RPMI8226 (cell line): ENCODE measurements at regions not wholly inside any gene's neighbourhood (a gene's known extent, or its start where the extent isn't known, plus 50 kb on each side); places are given as distances from the start of the nearest gene placed in this dataset.

Experiments used
- DNase-seq: peaks from one replicate; pipeline ENCODE4 v3.0.0-alpha.2; 2015

GRCh38 chr16:86664522-86665318 is 86.4 kb downstream of the FOXL1 start:
- DNase-seq: peak; percentile 71

DNA sequence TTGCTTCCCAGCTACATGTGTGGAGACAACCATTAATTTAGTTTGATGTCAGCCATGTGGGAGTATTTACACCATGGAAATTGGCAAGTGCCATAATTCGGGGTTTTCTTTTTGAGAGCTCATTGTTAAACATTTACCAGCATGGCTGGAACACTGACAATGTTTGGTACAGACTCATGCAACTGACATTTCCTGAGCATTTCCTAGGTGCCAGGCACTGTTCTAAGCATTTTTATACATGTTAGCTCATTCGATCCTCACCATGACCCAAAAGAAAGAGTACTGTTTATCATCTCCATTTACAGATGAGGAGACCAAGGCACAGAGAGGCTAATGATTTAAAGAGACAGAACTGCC is 86.9 kb downstream of the FOXL1 start:
- no peak for DNase-seq

DNA sequence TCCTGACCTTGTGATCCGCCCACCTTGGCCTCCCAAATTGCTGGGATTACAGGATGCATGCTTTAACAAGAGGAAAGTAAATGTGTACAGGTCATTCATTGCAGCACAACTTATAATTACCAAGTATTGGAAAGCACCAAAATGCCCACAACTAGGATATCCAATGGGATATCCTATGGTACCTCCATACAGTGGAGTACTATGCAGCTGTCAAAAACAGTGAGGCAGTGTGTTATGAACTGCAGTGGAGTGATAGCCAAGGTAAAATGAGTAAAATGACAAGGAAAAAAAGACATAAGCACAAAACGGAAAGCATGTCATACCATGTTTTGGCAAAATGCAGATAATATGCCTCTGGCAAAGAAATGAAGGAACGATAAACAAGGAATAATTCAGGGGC is 87.6 kb downstream of the FOXL1 start:
- no peak for DNase-seq

DNA sequence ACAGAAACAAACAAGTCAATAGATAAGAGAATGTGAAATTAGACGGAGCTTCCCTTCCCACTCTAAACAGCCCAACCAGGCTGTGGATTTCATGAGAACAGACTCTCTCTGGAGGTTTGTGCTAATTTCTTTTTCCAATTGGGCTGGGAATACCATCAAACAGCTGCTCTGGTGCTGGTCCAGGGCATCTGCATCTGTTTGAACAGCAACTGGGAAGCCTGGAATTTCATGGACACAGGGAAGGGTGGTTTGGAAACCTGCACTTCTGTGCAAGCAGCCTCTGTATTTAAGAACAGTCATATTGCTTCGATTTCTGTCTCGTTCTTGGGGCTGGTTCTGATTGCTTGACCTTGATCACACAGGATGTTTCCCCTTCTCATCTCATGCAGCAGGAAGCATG is 88.7 kb downstream of the FOXL1 start:
- DNase-seq: no peak

- DNase-seq: no peak
These were observed 90.0 kb downstream of the FOXL1 start for GRCh38 chr16:86668136-86668910.

- DNase-seq: no peak
These were observed 91.0 kb downstream of the FOXL1 start for GRCh38 chr16:86669285-86669805.

- no peak for DNase-seq
These were observed 91.8 kb downstream of the FOXL1 start for GRCh38 chr16:86669937-86670749.

DNA sequence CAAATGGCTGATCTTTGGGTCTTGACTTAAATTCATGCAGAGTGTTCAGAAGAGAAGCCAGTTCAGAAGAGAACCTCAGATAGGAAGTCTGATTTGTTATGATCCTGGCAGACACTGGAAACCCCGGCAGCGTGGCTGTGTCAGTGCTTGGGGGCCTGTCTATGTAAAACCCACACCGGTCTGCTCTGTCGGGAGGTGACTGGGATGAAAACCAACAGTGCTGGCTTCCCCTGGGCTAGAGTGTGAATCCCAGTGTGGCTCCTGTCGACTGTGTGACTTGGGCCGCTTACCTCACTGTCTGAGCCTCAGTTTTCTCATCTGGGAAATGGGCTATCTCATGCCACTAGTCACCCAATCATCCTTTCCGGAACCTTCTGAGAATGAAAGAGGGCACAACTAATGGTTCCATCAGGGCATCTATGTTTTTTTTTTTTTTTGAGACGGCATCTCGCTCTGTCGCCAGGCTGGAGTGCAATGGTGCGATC is 92.4 kb downstream of the FOXL1 start:
- DNase-seq: no peak

DNA sequence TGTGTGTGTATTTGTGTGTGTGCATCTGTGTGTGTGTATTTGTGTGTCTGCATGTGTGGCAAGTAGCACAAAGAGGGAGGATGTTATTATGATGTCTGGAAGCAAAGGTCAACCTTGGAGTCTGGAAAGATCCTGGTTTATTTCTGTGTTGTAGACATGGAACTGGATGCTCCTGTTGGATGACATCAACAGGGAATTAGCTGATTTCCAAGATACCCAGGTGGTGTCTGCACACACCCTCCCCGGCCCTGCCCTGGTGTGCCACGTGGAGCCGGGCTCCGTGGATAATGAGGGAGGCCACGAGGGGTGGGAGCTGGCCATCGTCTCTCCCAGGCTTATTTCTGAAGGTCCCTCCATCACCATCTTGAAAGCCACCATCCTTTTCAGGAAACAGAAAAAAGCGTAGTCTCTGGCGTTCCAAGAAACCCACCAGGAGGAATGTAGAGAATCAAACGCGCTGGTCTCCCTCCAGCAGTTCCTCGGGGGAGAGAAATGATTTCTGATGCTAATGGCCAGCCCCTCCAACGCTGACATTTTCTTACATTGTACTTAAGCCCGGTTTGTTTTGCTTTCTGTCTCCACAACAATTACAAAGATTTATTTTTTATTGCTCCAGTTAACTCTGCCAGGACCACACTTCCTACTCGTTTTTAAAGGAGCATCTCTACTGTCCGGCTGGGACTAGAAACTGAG is 93.3 kb downstream of the FOXL1 start:
- DNase-seq: no peak

- no peak for DNase-seq
These were observed 94.0 kb downstream of the FOXL1 start for GRCh38 chr16:86672179-86672863.

GRCh38 chr16:86673090-86673955 is 95.0 kb downstream of the FOXL1 start:
- no peak for DNase-seq

- no peak for DNase-seq
These were observed 95.7 kb downstream of the FOXL1 start for GRCh38 chr16:86673956-86674453.

DNA sequence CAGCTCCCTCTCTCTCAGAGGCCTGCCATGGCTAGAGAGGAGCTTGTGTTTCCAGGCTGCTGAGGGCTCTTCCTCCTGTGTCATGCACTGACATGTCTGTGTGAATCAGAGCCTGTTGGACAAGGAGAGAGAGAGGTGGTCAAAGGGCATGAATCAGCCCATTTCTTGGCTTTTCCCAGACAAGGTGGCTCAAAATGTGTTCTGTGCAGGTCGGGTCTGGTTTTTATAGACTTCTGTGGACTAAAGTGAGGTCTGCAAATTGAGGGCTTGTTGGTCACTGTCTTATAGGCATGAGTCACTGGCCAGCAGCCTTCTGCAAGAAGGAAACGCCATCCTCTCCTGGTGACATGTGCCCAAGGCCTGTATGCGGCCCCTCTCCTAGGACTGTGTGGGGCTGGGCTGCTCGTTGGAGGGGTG is 97.9 kb downstream of the FOXL1 start:
- no peak for DNase-seq

DNA sequence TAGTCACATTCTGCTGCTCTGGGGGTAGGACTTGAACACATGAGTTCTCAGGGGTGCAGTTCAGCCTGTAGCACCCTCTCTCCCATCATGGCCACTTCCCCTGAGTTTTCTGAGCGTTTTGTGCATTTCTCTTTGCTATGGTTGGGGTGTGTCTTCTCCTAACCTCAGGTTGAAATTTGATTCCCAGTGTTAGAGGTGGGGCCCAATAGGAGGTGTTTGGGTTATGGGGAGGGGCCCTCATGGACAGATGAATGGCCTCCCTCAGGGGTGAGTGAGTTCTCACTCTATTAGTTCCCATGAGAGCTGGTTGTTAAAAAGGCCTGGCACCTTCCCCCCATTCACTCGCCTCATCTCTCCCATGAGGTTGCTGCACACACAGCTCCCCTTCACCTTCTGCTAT is 101.1 kb downstream of the FOXL1 start:
- DNase-seq: no peak

DNA sequence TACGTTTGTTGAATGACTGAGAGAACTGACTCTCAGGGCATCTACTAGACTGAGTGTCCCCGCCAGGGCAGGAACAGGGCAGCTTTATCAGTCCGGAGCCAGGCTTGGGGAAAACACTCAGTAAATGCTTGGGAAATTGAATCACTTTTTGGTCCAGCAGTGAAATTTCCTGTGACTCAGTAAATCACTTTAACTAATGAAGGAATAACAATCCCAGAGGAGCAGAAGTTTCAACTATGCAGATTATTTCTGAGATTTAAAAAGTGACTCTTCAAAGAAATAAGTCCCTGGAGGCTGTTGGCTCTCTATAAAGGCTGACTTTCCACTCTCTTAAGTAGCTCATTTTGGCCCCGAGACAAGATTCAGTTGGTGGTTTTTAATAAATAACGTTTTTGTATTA is 101.8 kb downstream of the FOXL1 start:
- no peak for DNase-seq

DNA sequence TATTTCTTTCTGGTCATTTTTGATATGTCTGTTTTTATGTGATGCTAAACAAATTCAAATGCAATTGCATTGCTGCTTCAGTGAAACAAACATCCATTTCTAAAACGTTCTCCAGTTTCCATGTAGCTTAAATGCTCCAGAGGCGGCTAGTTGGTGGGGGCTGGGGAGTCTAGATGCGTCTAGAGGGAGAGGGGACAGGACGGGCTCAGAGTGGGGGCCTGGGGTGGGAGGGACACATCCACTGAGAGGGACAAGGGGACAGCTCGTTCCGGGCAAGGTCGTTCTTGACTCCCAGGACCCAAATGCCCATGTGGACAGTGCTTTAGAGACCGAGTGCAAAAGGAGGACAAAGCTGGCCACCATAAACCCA is 102.3 kb downstream of the FOXL1 start:
- no peak for DNase-seq

DNA sequence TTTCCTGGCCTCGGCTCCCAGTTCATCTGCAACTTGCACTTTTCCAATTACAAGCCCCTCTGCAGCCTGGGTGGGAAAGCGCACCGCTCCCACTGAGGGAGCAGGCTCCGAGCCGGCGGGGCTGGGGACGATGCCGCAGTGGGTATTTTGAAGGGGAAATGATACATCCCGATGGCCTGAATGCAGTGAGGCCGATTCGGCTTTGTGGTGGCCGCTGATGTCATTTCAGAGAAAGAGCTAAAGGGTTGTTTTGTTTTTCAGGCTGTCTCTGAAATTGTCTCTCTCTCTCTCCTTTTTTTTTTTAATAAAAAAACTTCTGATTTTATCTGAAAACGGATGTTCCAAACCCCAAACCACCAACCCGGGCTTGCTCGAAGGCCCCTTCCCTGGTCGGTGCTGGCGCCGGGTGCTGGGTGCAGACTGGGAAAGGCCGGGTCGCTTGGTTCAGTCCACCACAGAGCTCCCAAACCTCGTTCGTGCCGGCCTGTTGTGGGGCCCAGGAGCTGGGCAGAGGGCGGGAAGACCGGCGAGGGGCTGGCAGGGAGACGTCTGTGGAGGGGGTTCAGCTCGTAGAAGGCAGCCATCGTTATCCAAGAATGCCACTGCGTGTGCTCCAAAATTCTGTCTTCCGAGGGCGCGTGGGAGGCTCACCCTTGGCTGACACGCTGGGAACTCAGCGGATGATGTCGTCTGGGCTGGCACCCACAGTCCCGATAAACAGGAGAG is 102.8 kb downstream of the FOXL1 start:
- no peak for DNase-seq

- no peak for DNase-seq
These were observed 103.4 kb downstream of the FOXL1 start for GRCh38 chr16:86681757-86682106.

- no peak for DNase-seq
These were observed 104.0 kb downstream of the FOXL1 start for GRCh38 chr16:86682219-86682904.
